SH-SY5Y (cell line): ENCODE measurements at regions not wholly inside any gene's neighbourhood (a gene's known extent, or its start where the extent isn't known, plus 50 kb on each side); places are given as distances from the start of the nearest gene placed in this dataset.

Source experiments
- GATA2 ChIP-seq: IDR thresholded peaks from 2 replicates; pipeline ENCODE4 v1.6.1; 2011; ENCODE audit warnings: mild to moderate bottlenecking, low read depth, low read length
- GATA3 ChIP-seq: IDR thresholded peaks from 2 replicates; pipeline ENCODE4 v1.6.1; 2011; ENCODE audit warnings: low read depth, mild to moderate bottlenecking, low read length, moderate library complexity

- no peak for TF ChIP-seq GATA2
- TF ChIP-seq GATA3: no peak
Observed at GRCh38 chr2:4591261-4591660, 887.9 kb downstream of the DCDC2C start.
